ENCODE measurements at regions not wholly inside any gene's neighbourhood (a gene's known extent, or its start where the extent isn't known, plus 50 kb on each side); places are given as distances from the start of the nearest gene placed in this dataset.

DNA sequence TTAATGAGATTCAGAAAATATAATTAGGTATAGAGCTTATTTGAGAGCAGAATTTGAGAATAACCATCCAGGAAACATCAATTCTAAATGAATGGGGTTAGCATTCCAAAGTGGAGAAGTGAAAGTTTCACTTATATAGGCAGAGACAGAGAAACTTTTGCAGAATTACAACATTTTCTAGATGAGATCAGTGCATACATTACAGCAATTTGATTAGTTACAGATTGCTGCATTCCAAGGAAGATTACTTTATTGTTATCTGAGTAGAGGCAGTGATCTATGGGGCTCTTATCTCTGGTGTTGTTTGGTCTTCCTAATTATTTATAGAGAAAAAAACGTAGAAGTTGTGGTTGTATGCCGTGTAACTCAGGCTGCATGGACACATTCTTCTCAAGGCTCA is 373.8 kb upstream of the SYT4 start:
- DNase-seq: no peak

DNA sequence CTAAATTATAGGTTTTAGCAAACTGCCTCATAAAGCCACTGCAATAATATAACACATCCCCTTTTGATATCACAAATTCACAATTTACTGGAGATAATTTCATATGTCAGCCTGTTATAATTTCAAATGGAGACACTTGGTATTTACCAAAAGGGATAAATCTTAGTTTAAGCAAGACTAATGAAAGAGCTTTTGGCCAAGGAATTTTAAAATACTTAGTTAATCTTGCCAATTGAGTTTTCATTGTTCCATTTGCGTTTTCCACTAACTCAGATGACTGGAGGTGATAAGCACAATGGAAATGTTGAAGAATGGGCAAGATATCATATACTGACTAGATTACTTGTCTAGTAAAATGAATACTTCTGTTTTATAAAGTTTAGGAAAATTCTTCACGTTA is 379.3 kb upstream of the SYT4 start:
- no peak for DNase-seq

DNA sequence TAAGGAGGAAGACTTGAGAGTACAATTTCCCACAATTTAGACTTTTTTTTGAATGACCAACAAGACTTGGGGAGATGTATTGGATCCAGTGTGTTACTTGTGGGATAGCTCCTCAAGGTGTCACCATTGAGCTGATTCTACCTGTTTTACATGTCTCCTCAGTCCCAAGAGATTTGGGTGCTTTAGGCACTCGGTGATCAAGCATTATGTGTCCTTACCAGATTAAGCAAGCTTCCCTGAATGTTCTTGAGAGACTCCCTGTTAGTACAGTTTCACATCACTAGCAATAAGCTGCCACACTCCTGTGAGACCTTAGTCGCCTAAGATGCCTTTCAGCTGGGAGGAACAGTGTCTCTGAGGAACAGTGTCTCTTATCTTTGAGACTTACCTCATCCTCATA is 384.3 kb upstream of the SYT4 start:
- DNase-seq: no peak

DNA sequence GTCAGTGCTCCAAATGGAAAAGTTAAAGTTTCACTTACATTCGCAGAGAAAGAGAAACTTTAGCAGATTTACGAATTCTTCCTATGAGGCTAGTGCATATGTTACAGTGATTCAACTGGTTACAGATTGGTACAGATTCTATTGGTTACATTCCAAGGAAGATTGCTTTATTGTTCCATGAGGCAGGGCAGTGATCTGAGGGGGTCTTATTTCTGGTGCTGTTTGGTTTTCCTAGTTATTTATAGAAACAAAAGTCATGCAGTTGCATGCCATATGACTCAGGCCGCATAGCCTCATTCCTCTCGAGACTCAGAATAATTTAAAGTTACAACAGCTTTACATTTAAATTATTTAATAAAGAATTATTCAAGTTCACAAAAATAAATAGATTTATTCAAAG is 385.4 kb upstream of the SYT4 start:
- DNase-seq: no peak

DNA sequence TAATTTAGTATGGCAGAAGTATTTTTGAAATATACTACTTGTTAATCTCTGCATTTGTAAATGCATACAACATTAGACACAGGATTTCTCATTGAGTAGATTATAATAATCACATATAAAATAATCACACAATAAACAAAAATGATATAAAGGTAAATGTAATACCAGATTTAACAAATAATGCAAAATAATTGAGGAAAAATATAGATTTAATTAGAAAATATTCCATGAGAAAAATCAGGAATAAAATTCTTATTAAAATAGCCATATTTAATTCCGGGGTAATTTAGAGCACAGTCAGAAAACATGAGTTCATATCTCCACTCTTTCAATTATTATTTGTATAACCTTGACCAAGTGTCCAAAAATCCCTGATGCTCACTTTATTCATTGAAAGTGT is 385.9 kb upstream of the SYT4 start:
- no peak for DNase-seq

DNA sequence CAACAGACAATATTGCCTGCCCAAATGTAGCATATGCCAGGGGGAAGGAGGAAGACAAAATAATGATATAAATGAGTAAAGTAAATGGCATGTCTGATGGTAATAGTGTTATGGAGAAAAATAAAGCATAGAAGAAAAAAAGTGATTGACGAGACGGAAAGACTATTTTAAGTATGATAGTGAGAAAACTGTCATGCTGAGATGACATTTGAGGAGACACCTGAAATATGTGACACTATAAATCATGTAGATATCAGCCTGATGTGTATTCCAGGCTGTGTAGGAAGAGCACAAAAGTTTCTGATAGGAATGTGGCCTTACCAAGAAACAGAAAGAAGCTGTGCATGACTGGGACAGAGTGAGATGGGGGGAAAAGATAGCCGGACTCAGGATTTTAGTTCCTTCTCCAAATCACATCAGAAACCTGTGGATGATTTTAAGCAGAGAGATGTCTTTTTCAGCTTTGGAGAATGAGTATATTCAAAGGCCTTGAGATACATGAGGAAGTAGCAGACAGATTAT is 387.3 kb upstream of the SYT4 start:
- DNase-seq: no peak

DNA sequence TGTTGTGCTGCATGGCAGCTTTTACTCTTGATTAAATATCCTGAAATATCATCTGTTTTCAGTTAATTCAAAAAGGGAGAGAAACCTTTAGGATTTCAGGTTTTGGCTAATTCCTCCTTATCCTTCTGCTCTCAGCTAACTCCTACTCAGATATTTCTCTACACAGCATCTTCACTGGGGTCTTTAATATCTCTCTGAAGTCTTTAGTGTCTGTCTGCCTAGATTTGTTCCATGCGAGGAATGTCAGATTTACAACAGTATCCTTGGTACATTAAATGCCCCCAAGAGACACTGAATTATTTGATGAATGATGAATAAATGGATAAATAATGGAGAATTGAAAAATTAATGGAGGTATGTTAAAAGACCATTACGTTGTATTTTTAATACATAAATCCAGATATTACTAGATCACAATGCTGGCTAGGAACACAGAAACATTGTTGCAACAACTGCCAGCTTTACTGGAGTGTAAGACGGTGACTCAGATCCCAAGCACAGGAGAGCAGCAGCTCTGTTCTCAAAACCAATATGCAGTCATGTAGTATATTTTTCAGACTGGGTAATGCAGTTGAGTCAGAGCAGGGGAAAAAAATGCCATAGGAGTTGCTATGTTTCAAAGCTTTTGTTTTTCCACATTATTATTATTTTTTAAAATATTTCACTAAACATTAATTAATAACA is 388.0 kb upstream of the SYT4 start:
- no peak for DNase-seq

DNA sequence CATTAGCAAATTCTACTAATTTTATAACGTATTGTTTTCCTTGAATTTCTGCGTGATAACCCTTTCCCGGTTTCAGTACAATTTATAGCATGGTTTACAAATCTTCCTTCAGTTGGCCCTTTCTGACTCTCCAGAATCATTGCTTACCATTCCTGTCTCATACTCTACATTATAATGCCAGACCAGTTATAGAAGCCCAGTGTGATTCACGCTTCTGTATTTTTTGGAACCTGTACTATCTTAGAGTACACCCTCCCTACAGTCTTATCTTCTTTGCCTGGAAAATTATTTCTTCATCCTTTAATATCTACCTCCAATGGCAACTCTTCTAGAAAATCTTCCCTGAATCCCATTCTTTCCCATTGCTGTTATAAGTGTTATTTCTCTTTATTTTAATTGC is 391.6 kb upstream of the SYT4 start:
- no peak for DNase-seq

DNA sequence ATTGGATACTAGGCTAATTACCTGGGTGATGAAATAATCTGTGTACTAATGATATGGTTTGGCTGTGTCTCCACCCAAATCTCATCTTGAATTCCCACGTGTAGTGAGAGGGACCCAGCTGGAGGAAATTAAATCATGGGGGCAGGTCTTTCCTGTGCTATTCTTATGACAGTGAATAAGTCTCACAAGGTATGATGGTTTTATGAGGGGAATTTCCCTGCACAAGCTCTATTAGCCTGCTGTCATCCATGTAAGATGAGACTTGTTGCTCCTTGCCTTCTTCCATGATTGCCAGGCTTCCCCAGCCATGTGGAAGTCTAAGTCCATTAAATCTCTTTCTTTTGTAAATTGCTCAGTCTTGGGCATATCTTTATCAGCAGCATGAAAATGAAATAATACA is 394.1 kb upstream of the SYT4 start:
- DNase-seq: no peak

DNA sequence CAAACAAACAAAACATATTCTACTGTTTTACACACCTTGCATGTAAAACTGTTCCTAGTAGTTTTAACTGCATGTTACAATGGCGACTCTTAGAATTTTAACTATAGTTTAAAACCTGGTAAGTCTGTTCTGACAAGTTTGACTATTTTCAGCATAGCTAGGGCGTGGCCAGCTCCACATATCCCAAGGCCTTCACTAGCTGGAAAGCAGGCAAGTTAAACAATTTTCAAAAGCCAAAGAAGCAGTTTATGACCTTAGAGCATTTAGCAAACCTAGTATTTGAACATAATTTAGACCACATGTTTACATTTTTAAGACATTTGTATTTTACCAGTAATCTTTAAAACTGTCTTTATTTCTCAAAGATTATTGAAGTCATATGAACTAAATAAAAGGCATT is 402.8 kb upstream of the SYT4 start:
- no peak for DNase-seq

DNA sequence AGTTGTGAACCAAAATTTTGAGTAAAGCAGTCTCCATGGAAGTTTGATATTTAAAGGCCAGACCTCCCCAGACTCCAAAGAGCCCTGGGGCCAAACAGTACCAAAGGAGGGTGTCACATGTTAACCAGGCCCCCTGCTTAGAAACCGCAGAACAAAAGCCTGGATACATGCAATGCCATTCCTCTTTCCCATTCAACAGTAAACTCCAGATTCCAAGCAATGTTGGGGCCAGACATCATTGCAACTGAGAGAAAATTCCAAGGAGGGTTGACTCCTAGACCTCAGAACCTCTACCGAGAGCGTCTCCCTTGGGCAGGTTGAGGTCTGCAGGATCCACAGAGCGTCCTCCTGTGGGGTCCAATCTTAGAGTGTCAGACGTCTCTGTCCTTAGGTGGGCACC is 404.4 kb upstream of the SYT4 start:
- no peak for DNase-seq

DNA sequence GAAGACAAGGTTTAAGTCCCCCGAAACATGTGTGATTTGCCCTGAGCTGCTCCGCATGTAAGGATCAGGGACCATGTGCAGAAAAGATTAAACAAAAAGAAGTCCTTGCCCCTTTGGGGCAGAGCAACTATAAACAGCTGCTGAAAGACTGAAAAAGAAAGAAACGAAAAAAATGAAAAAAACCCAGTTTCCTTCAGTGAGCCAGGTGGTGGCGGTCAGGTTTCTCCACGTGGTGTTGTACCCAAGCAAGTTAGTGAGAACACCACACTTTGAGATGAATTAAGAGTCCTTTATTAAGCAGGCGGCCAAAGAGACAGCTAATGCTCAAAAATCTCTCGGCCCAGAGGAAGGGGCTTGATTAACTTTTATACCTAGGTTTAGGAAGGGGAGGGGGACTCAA is 404.9 kb upstream of the SYT4 start:
- DNase-seq: no peak

DNA sequence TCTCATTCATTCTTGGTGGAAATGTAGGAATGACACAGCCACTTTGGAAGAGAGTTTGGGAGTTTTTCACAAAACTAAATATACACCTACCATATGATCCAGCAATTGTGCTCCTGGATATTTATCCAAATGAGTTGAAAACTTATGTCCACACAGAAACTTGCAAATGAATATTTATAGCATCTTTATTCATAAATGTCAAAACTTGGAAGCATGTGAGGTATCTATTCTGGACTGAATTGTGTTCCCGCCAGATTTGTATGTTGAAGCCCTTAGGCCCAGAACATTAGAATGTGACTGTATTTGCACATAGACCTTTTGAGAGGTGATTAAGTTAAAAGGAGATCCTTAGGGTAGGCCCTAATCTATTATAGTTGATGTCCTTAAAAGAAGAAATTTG is 409.4 kb upstream of the SYT4 start:
- DNase-seq: no peak

DNA sequence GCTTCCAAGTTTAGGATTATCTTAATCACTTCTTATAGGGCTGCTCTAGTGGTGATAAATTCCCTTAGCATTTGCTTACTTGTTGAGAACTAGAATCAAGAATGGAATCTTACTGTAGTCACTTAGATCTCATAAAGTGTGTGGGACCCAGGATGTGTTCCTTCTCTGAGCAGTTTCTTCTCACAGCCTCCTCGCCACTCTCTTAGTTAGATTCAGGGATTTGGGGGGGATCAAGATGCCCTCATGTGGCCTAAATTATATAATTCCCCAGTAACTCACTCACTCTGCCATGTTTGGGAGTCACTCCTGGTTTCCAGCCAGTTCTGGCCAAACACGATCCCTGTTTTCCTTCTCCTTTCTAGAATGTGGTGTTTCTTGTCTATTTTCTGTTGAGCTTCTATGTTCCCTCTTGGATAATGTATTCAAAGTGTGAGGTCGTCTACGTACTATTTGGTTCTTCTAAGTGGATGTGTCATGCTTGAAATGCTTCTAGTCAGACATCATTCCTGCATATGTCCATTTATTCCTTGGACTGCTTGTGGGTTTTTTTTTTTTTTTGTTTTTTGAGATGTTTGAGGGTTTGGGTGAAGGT is 414.9 kb upstream of the SYT4 start:
- no peak for DNase-seq

DNA sequence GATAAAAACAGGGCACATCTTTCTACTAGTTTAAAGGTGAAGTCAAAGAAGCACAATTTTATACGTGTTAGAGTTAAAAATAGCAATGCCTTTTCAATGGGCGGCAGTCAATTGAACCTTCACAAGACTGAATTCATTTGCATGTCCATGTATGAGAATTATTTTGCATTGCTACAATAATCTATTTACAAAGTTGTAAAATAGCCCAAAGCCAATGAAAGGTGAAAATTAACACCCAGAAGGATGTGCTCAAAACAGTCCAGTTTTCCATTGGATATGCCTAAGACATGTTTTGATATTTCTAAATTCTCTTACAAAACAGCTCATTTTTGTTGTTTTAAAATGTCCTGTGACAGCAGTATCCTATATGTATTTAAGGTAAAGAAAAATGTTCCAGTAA is 425.1 kb upstream of the SYT4 start:
- no peak for DNase-seq

DNA sequence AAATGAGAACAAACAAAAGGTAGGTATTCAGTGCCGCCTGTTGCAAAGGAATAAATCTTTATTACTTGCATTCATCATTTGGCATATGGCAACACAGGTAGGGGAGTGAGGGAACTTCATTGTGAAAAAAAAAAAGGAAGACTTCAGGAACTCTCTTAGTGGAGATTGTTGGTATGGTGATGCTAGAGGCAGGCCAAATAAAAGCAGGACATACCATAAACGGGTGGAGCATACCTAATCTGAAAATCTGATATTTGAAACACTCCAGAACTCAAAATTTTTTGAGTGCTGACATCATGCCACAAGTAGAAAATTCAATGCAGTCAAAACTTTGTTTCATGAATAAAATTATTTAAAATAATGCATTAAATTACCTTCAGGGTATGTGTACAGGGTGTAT is 425.8 kb upstream of the SYT4 start:
- DNase-seq: no peak

DNA sequence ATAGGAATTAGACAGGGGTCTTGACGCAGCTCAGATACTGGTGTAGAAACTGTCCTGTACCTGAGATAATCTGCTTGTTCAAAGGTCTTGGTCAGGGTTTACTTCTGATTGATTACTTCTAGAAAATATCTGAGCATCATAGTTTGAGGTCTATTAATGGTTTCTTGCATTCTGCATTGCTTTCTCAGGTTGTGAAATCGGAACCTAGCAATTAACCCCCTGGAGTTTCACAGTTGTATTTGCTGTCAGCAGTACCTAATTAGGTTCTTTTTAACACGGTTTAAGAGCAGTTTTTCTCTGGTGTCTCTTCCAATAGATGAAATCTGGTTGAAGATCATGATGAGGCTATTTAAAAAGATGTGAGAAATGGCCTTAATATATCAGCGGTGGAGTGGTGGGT is 428.6 kb upstream of the SYT4 start:
- DNase-seq: no peak

DNA sequence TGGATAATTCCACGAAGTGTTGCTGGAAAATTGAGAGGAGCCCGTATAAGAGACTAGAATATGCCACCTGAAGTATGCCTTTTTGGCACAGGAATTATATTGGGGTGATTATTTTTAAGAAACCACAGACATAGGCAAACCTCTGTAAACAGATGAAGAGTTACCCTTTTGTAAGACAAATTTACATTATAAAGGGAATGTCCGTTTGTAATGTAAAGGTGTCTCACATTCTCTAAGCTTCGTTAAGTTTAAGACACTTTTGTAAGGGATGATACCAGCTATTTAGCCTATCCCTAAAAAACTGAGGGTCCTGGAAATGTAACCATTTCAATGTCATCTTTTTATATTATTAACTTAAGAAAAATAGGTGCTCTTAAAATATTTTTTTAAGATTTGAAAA is 432.8 kb upstream of the SYT4 start:
- DNase-seq: no peak

DNA sequence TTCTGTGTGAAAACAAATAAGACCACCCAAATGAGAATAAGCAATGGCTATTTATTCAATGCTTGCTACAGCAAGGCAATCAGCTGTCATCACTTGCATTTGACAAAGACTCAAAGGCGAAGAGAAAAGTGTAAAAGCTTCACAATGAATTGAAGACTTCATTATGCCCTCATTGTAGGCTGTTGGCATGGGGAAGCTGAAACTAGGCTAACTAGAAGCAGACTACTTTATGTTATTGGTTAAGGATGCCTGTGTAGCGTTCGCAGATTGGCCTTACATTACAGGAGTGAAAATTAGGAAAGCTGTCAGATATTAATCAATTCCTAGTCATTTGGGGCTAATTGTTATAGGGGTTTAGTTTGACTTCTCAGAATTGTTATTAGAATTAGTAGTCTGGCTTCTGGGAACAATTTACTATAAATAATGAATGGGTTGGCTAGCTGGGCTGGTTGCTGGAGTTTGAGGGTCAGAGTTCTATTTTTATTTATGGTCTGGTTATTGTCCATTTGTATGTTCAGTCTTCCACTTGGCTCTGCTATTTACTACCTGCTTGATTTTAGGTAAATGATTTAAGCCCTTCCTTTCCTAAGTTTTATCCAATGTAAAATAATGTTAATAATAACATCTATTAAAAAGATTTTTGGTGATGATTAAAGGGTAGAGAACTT is 437.2 kb upstream of the SYT4 start:
- DNase-seq: no peak

DNA sequence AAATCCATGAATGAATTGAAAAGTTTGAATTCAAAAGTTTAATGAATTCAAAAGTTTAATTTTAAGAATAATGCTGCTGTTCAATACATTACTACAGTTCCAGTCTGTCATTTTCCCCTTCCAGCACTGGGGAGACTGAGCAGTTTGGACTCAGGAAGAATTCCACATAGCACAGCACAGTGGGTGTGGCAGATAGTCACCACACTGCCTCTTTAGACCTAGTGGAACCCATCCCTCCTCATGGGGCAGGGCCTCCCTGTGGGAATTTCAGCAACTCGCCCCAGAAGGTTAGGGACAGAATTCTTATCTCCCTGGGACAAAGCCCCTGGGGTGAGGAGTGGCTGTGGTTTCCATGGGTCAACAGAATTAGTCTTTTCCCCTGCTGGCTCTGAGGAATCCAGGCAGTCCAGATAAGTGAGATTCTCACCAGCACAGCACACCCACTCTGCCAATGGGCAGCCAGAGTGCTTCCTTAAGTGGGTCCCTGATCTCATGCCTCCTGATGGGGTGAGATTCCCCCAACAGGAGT is 442.0 kb upstream of the SYT4 start:
- no peak for DNase-seq

DNA sequence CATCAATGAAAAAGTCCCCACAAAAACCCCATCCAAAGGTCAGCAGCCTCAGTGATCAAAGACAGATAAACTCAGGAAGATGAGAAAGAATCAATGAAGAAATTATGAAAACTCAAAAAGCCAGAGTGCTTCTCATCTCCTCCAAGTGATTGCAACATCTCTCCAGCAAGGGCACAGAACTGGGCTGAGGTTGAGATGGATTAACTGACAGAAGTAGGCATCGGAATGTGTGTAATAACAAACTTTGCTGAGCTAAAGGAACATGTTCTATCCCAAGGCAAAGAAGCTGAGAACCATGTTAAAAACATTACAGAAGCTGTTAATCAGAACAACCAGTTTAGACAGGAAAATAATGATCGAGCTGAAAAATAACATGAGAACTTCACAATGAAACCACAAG is 442.8 kb upstream of the SYT4 start:
- DNase-seq: no peak

DNA sequence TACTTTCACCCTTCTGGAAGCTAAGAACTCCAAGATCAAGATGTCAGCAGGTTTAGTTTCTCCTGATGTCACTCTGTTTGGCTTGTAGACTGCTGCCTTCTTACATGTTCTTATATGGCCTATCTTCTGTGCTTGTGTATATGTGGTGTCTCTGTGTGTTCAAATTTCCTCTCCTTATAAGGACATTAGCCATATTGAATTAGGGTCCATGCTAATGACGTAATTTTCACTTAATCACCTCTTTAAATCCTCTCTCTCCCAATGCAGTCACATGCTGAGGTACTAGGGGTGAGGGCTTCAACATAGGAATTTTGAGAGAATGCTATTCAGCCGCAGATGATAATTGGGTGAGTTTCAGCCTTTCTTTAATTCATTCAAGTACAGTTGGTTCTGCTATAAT is 458.3 kb upstream of the SYT4 start:
- DNase-seq: no peak

DNA sequence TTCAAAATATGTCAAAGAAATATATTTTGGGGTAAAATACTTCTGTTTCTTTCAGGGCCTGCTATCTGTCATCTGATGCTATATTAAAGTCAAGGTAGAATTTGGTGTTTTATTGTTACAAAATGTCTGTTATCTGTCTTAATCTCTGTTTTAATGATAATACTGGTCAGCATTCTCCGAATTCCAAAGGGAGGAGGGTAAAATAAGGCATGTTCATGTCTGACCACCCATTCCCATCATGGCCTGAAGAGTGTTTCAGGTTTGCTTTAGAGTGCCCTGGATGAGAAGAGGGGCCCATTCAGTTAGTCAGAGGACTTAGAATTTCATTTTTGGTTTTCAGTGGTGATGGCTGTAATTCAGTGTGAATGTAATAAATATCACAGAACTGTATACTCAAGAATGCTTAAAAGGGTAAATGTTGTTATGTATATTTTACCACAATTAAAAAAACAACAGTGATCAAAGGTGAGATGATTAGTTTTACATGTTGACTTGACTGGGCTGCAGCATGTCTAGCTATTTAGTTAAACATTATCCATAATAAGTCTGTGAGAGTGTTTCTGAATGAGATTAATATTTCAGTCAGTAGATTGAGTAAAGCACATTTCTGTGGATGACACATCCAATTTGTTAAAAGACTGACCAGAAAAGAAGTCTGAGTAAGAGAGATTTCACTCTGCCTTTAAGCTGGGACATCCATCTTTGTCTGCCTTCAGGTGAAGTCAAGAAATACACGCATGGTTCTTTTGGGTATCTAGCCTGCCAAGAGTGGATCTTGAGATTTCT is 467.9 kb upstream of the SYT4 start:
- DNase-seq: no peak

DNA sequence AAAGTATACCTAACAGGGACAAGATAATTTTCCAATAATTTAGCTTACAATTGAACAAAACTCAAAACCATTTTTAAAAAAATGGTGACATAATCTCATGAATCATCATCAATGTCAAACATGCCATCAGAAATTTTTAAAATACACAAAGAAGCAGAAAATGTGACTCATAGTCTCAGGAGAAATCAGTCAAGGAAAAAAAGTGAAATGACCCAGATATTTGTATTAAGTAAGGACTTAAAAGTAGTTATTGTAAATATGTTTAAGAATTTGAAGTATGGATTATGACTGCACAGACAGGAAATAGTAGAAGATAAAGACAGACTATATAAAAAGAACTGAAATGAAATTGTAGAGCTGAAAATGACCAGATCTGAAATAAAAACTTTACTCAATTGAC is 473.9 kb upstream of the SYT4 start:
- no peak for DNase-seq
